ENCODE measurements at regions not wholly inside any gene's neighbourhood (a gene's known extent, or its start where the extent isn't known, plus 50 kb on each side); places are given as distances from the start of the nearest gene placed in this dataset.

DNA sequence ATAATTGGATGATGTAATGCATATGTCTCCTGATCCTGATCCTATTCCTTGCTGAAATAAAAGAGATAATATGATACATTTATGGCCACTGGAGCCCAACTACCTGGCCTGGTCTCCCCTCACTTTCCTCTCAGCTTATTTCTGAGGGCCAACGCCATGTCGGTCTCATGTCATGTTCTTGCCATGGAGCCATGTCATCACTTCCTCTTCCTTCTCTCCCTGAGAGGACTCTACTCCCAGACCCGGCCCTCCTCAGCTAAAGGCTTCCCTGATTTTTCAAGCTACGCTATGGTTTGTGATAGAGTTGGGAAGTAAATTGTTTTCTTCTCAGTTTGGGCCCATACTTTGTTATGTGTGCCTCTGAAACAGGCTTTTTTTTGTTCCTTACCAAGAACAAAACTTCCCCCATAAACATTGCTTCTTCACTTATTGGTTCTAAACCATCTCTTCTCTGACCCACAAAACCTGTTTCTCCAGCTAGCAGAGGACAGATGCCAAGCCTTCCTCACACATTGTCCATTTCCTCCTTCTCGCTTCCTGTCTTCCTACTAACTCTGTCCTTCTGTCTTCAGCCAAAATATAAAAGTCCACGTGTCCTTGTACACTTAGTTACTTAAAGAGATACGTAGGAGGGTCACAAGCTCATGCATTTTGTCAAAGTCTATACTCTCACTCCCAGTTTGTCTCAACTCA is 319.9 kb upstream of the DACH1 start:
- Histone ChIP-seq H3K27me3 (replicated peaks in 1 of 2; ENCODE audit: control insufficient read depth in 2 of 2, insufficient read depth in 2 of 2, low read length in 1 of 2) (no peaks in the 10 kb centered on the region), H2AFZ (ENCODE audit: control insufficient read depth, low read depth, low read length) (no peak overlapping the region), H4K20me1 (ENCODE audit: control insufficient read depth, insufficient read depth) (no peaks in the 10 kb centered on the region), H3K4me2 (ENCODE audit: control insufficient read depth, insufficient read depth) (no peak overlapping the region), H3K79me2 (ENCODE audit: control insufficient read depth, insufficient read depth, low read length) (no peaks in the 10 kb centered on the region), H3K9ac (ENCODE audit: control insufficient read depth, insufficient read depth, low read length) (no peak overlapping the region), H3K4me1 (ENCODE audit: control insufficient read depth, insufficient read depth, low read length) (no peaks in the 10 kb centered on the region), H3K36me3 (ENCODE audit: control insufficient read depth in 2 of 2, insufficient read depth in 2 of 2, low read length in 1 of 2) (no peaks in the 10 kb centered on the region), H3K9me3 (replicated peaks; ENCODE audit: control insufficient read depth, insufficient read depth, low read length) (no peaks in the 10 kb centered on the region), H3K4me3 (no peak overlapping the region), H3K27ac (ENCODE audit: control insufficient read depth, insufficient read depth) (no peak overlapping the region)
- 3% methylated on average over 7 of the region's 7 CpGs for whole genome bisulfite sequencing (ENCODE audit: insufficient coverage, insufficient replicate concordance, low lambda C conversion rate, missing lambda C conversion rate)
- RAD21 ChIA-PET (ENCODE audit: unreplicated experiment), result no interaction called here
- intact Hi-C loops (cut with micrococcal nuclease; ENCODE audit: unreplicated experiment) (no loop called here), in situ Hi-C loops (cut with MboI) (no loop called here)
- BruUV-seq (replicated peaks), result no TSS peak
- no peak for FAIRE-seq
- CTCF ChIA-PET, result no interaction called here
- POLR2A ChIA-PET, result no interaction called here
- TF ChIP-seq CEBPB (IDR thresholded peaks at IDR 0.05; ENCODE audit: borderline replicate concordance in 1 of 2, low read depth in 2 of 2, low read length in 2 of 2) (no peak), DPF2 (IDR thresholded peaks at IDR 0.05) (no peak), POLR2A (IDR thresholded peaks at IDR 0.05; ENCODE audit: low read depth, low read length) (no peak), YY1 (IDR thresholded peaks at IDR 0.05; ENCODE audit: low read depth, low read length) (no peak), EGR1 (IDR thresholded peaks at IDR 0.05; ENCODE audit: borderline replicate concordance in 1 of 2, low read depth in 2 of 2, low read length in 2 of 2) (no peak)
- TF ChIP-seq, protein P1, sequence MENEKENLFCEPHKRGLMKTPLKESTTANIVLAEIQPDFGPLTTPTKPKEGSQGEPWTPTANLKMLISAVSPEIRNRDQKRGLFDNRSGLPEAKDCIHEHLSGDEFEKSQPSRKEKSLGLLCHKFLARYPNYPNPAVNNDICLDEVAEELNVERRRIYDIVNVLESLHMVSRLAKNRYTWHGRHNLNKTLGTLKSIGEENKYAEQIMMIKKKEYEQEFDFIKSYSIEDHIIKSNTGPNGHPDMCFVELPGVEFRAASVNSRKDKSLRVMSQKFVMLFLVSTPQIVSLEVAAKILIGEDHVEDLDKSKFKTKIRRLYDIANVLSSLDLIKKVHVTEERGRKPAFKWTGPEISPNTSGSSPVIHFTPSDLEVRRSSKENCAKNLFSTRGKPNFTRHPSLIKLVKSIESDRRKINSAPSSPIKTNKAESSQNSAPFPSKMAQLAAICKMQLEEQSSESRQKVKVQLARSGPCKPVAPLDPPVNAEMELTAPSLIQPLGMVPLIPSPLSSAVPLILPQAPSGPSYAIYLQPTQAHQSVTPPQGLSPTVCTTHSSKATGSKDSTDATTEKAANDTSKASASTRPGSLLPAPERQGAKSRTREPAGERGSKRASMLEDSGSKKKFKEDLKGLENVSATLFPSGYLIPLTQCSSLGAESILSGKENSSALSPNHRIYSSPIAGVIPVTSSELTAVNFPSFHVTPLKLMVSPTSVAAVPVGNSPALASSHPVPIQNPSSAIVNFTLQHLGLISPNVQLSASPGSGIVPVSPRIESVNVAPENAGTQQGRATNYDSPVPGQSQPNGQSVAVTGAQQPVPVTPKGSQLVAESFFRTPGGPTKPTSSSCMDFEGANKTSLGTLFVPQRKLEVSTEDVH (IDR thresholded peaks at IDR 0.05; ENCODE audit: low read depth, partially characterized antibody), result no peak
- no peak for ATAC-seq
- no peak for DNase-seq (ENCODE audit: low read depth, low spot score)
- SMC1A ChIA-PET (ENCODE audit: uncharacterized antibody, unreplicated experiment), result no interaction called here
